ENCODE measurements at regions not wholly inside any gene's neighbourhood (a gene's known extent, or its start where the extent isn't known, plus 50 kb on each side); places are given as distances from the start of the nearest gene placed in this dataset.

- Histone ChIP-seq H3K79me2 (ENCODE audit: low read length) (no peaks in the 10 kb centered on the region), H3K4me2 (ENCODE audit: low read length) (no peak overlapping the region), H4K20me1 (ENCODE audit: insufficient read depth, low read length) (no peaks in the 10 kb centered on the region), H3K4me3 (ENCODE audit: low read length) (no peak overlapping the region), H3K27ac (ENCODE audit: low read length) (no peak overlapping the region), H3K9ac (ENCODE audit: low read length) (no peak overlapping the region), H3K4me1 (ENCODE audit: low read length) (no peaks in the 10 kb centered on the region), H3K9me3 (ENCODE audit: insufficient read depth, low read length) (no peaks in the 10 kb centered on the region), H3K36me3 (replicated peaks; ENCODE audit: low read depth, low read length) (no peaks in the 10 kb centered on the region), H2AFZ (ENCODE audit: low read depth, low read length) (no peak overlapping the region; the same call in 1 of the 2 replicates), H3K27me3 (ENCODE audit: low read depth, low read length) (no peaks in the 10 kb centered on the region)
- TF ChIP-seq CTCF (IDR thresholded peaks at IDR 0.05; ENCODE audit: low read depth, low read length) (no peak), EZH2phosphoT487 (IDR thresholded peaks at IDR 0.05; ENCODE audit: low read depth) (no peak)
Observed at GRCh38 chr18:68219872-68220271, 495.0 kb downstream of the TMX3 start.

- Histone ChIP-seq H3K9me3 (ENCODE audit: insufficient read depth, low read length) (no peaks in the 10 kb centered on the region), H3K4me3 (ENCODE audit: low read length) (no peak overlapping the region), H4K20me1 (ENCODE audit: insufficient read depth, low read length) (no peaks in the 10 kb centered on the region), H2AFZ (ENCODE audit: low read depth, low read length) (no peak overlapping the region), H3K27ac (ENCODE audit: low read length) (no peak overlapping the region), H3K79me2 (ENCODE audit: low read length) (no peaks in the 10 kb centered on the region), H3K4me2 (ENCODE audit: low read length) (no peak overlapping the region), H3K36me3 (replicated peaks; ENCODE audit: low read depth, low read length) (no peaks in the 10 kb centered on the region), H3K27me3 (ENCODE audit: low read depth, low read length) (no peaks in the 10 kb centered on the region), H3K9ac (ENCODE audit: low read length) (no peak overlapping the region), H3K4me1 (ENCODE audit: low read length) (no peaks in the 10 kb centered on the region)
- TF ChIP-seq EZH2phosphoT487 (IDR thresholded peaks at IDR 0.05; ENCODE audit: low read depth) (no peak), CTCF (IDR thresholded peaks at IDR 0.05; ENCODE audit: low read depth, low read length) (no peak)
Observed at GRCh38 chr18:68219274-68219673, 495.6 kb downstream of the TMX3 start.

- no peak for TF ChIP-seq EZH2phosphoT487 (IDR thresholded peaks at IDR 0.05; ENCODE audit: low read depth)
- no peak for TF ChIP-seq CTCF (IDR thresholded peaks at IDR 0.05; ENCODE audit: low read depth, low read length)
- Histone ChIP-seq H4K20me1 (ENCODE audit: insufficient read depth, low read length) (no peaks in the 10 kb centered on the region), H3K4me3 (ENCODE audit: low read length) (no peak overlapping the region), H3K9me3 (ENCODE audit: insufficient read depth, low read length) (no peaks in the 10 kb centered on the region), H3K4me1 (ENCODE audit: low read length) (no peaks in the 10 kb centered on the region), H3K27ac (ENCODE audit: low read length) (no peak overlapping the region), H3K9ac (ENCODE audit: low read length) (no peak overlapping the region), H3K36me3 (replicated peaks; ENCODE audit: low read depth, low read length) (no peaks in the 10 kb centered on the region), H3K79me2 (ENCODE audit: low read length) (no peaks in the 10 kb centered on the region), H2AFZ (ENCODE audit: low read depth, low read length) (0 out of 2 replicates have a peak overlapping the region, but pooled peaks have one; percentile 0), H3K27me3 (ENCODE audit: low read depth, low read length) (no peaks in the 10 kb centered on the region), H3K4me2 (ENCODE audit: low read length) (no peak overlapping the region)
Observed at GRCh38 chr18:68215931-68216330, 499.0 kb downstream of the TMX3 start.

GRCh38 chr18:68186039-68186438 is 528.9 kb downstream of the TMX3 start:
- no peak for TF ChIP-seq EZH2phosphoT487 (IDR thresholded peaks at IDR 0.05; ENCODE audit: low read depth)
- TF ChIP-seq CTCF (IDR thresholded peaks at IDR 0.05; ENCODE audit: low read depth, low read length) = no peak
- Histone ChIP-seq H3K79me2 (ENCODE audit: low read length) (no peaks in the 10 kb centered on the region), H3K4me3 (ENCODE audit: low read length) (no peak overlapping the region), H2AFZ (ENCODE audit: low read depth, low read length) (peak overlapping the region; percentile 52; the same call in 1 of the 2 replicates), H4K20me1 (ENCODE audit: insufficient read depth, low read length) (no peaks in the 10 kb centered on the region), H3K36me3 (replicated peaks; ENCODE audit: low read depth, low read length) (no peaks in the 10 kb centered on the region), H3K9me3 (ENCODE audit: insufficient read depth, low read length) (no peaks in the 10 kb centered on the region), H3K9ac (ENCODE audit: low read length) (no peak overlapping the region), H3K4me1 (ENCODE audit: low read length) (no peaks in the 10 kb centered on the region), H3K27ac (ENCODE audit: low read length) (no peak overlapping the region), H3K4me2 (ENCODE audit: low read length) (no peak overlapping the region), H3K27me3 (ENCODE audit: low read depth, low read length) (no peaks in the 10 kb centered on the region)

All from OCI-LY3 (cell line).